DND-41 (cell line): ENCODE measurements at regions not wholly inside any gene's neighbourhood (a gene's known extent, or its start where the extent isn't known, plus 50 kb on each side); places are given as distances from the start of the nearest gene placed in this dataset.
"Not testable (repeated sequence)": the region's sequence is repeated elsewhere in the genome, so short reads cannot be mapped to it uniquely, and the experiment has no call there.

Experiments used
- ATAC-seq: fragments of 200-7000 bp; cut with Tn5 transposase; 3 replicates; pipeline ENCODE4 v1.9.1; 2021; ENCODE audit warnings: low read depth; ENCODE audit not compliant: insufficient read depth
- DNase-seq: peaks from one replicate; pipeline ENCODE4 v3.0.0-alpha.2; 2020
- H2AFZ ChIP-seq: 2 replicates; pipeline ENCODE4 v1.6.0; 2012; ENCODE audit warnings: low read depth, low read length
- H3K27ac ChIP-seq: 2 replicates; pipeline ENCODE4 v1.5.1; 2012; ENCODE audit warnings: low read length, inconsistent platforms
- H3K27me3 ChIP-seq: fragments of 200-600 bp; sonication (generic); 2 replicates; pipeline ENCODE4 v1.6.0; 2012; ENCODE audit warnings: low read length, mild to moderate bottlenecking, inconsistent platforms; ENCODE audit not compliant: insufficient read depth, poor library complexity
- H3K36me3 ChIP-seq: 2 replicates; pipeline ENCODE4 v1.5.1; 2012; ENCODE audit warnings: low read length, inconsistent platforms; ENCODE audit not compliant: insufficient read depth
- H3K4me1 ChIP-seq: 2 replicates; pipeline ENCODE4 v1.5.1; 2012; ENCODE audit warnings: mild to moderate bottlenecking, low read length; ENCODE audit not compliant: insufficient read depth
- H3K4me2 ChIP-seq: 2 replicates; pipeline ENCODE4 v1.6.0; 2012; ENCODE audit warnings: mild to moderate bottlenecking, moderate library complexity, low read length, inconsistent platforms; ENCODE audit not compliant: insufficient read depth
- H3K4me3 ChIP-seq, 2 experiments: fragments of 200-600 bp in 1 of 2; shearing (Covaris generic) in 1 of 2; 2 replicates each; pipeline ENCODE4 v1.5.1; 2012 to 2016; ENCODE audit warnings: inconsistent platforms in 2 of 2, low read length in 2 of 2, mild to moderate bottlenecking in 2 of 2, low read depth in 1 of 2, moderate library complexity in 1 of 2
- H3K79me2 ChIP-seq: 2 replicates; pipeline ENCODE4 v1.6.0; 2012; ENCODE audit warnings: low read length, inconsistent platforms; ENCODE audit not compliant: insufficient read depth
- H3K9ac ChIP-seq: 2 replicates; pipeline ENCODE4 v1.6.0; 2012; ENCODE audit warnings: low read depth, mild to moderate bottlenecking, inconsistent platforms, low read length, moderate library complexity
- H3K9me3 ChIP-seq: 2 replicates; pipeline ENCODE4 v1.5.1; 2012; ENCODE audit warnings: low read length, moderate library complexity, mild to moderate bottlenecking, inconsistent platforms; ENCODE audit not compliant: insufficient read depth, severe bottlenecking
- H4K20me1 ChIP-seq: 2 replicates; pipeline ENCODE4 v1.6.0; 2012; ENCODE audit warnings: low read length; ENCODE audit not compliant: insufficient read depth
- EZH2 ChIP-seq: IDR thresholded peaks from 3 replicates; pipeline ENCODE4 v1.6.1; 2012; ENCODE audit warnings: borderline replicate concordance, low read depth, mild to moderate bottlenecking, moderate library complexity, low read length, inconsistent platforms; ENCODE audit not compliant: severe bottlenecking
- TF ChIP-seq, protein P1 (sequence below): IDR thresholded peaks from 2 replicates; pipeline ENCODE4 v1.5.1; 2012; ENCODE audit warnings: borderline replicate concordance, low read length, moderate library complexity, mild to moderate bottlenecking; ENCODE audit not compliant: poor library complexity, severe bottlenecking; ENCODE audit errors: extremely low read depth

DNA sequence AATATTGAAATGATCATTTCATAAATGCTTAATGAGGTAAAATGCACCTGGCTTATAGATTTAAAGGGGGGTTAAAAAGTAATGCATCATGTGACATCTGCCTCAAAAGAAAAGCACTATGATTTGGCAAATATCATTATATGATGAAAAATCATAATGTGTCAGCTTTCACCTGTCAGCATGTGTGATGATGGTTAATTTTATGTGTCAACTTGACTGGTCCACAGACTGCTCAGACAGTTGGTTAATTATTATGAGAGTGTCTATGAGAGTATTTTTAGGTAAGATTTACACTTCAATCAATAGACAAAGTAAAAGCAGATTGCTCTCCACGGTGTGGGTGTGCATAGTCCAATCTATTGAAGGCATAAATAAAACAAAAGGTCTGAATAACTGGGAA is 1986.7 kb downstream of the PCDH7 start:
- Histone ChIP-seq H3K4me2 (no peak overlapping the region), H3K9ac (no peak overlapping the region), H3K36me3 (no peaks in the 10 kb centered on the region), H3K27ac (no peak overlapping the region), H3K9me3 (no peaks in the 10 kb centered on the region), H3K79me2 (no peaks in the 10 kb centered on the region), H3K4me1 (no peaks in the 10 kb centered on the region), H4K20me1 (no peaks in the 10 kb centered on the region), H3K4me3 (no peak overlapping the region), H2AFZ (no peak overlapping the region), H3K27me3 (no peaks in the 10 kb centered on the region)
- DNase-seq (no peak), ATAC-seq (no peak)
- TF ChIP-seq, protein P1, sequence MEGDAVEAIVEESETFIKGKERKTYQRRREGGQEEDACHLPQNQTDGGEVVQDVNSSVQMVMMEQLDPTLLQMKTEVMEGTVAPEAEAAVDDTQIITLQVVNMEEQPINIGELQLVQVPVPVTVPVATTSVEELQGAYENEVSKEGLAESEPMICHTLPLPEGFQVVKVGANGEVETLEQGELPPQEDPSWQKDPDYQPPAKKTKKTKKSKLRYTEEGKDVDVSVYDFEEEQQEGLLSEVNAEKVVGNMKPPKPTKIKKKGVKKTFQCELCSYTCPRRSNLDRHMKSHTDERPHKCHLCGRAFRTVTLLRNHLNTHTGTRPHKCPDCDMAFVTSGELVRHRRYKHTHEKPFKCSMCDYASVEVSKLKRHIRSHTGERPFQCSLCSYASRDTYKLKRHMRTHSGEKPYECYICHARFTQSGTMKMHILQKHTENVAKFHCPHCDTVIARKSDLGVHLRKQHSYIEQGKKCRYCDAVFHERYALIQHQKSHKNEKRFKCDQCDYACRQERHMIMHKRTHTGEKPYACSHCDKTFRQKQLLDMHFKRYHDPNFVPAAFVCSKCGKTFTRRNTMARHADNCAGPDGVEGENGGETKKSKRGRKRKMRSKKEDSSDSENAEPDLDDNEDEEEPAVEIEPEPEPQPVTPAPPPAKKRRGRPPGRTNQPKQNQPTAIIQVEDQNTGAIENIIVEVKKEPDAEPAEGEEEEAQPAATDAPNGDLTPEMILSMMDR: no peak
- no peak for TF ChIP-seq EZH2

DNA sequence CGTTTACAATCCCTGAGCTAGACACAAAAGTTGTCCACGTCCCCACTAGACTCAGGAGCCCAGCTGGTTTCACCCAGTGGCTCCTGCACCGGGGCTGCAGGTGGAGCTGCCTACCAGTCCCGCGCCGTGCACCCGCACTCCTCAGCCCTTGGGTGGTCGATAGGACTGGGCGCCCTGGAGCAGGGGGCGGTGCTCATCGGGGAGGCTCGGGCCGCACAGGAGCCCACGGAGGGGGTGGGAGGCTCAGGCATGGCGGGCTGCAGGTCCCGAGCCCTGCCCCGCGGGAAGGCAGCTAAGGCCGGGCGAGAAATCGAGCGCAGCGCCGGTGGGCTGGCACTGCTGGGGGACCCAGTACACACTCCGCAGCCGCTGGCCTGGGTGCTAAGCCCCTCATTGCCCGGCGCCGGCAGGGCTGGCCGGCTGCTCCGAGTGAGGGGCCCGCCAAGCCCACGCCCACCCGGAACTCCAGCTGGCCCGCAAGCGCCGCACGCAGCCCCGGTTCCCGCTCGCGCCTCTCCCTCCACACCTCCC is 1996.0 kb downstream of the PCDH7 start:
- not testable (repeated sequence) for H3K27me3 ChIP-seq, H3K9me3 ChIP-seq, H4K20me1 ChIP-seq, H3K27ac ChIP-seq, H3K4me2 ChIP-seq, H3K4me1 ChIP-seq, DNase-seq, H3K79me2 ChIP-seq, ATAC-seq, H2AFZ ChIP-seq, H3K9ac ChIP-seq, H3K36me3 ChIP-seq, H3K4me3 ChIP-seq

DNA sequence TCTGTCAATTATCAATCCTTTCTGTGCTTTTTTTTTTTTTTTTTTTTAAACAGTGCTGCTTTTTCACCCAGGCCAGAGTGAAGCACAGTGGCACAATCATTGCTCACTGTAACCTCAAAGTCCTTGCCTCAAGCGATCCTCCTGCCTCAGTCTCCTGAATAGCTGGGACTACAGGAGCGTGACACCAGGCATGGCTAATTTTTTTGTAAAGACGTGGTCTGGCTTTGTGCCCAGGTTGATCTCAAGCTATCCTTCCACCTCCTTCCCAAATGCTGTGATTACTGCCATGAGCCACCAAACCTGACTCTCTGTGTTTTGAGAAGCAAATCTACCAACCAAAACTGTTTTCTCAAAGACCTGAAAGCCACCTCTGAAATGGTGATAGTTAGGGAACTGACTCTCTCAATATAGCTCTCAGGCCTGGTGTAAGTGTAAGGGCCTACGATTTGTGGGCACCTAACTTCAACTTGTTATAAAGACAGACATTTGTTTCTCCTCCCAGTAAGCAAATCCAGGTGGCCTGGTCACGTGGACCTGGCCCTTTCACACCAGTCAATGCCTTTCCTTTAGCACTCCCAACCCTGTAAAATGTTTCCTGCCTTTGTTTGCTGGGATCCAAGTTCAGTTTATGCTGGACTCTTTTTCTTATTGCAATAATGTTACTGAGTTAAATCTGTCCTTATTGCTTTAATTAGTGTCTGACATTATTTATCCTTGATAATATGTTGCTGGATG is 2015.9 kb downstream of the PCDH7 start:
- Histone ChIP-seq H3K27me3 (no peaks in the 10 kb centered on the region), H3K9me3 (no peaks in the 10 kb centered on the region), H3K79me2 (no peaks in the 10 kb centered on the region), H3K36me3 (no peaks in the 10 kb centered on the region), H3K4me2 (no peak overlapping the region), H3K4me3 (no peak overlapping the region), H3K27ac (no peak overlapping the region), H4K20me1 (no peaks in the 10 kb centered on the region), H3K4me1 (no peaks in the 10 kb centered on the region), H2AFZ (no peak overlapping the region), H3K9ac (no peak overlapping the region)
- TF ChIP-seq, protein P1: no peak
- no peak for TF ChIP-seq EZH2
- DNase-seq (no peak), ATAC-seq (no peak)

DNA sequence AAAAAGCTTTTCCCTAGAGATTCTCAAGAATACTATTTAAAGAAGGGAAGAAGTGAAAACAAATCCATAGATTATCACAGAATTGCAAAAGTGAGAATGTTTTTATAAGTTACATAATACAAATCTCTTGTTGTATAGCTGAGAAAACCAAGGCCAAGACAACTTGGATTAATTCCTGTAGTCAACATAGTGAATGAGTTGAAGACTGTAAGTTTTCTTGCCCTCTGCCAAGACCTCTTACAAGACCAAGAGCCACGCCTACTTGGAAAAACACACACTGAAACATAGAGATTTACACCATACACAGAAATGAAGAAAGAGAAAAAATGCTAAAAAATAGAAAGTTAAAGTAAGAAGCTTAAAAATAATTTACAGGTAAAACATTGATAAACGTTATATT is 2024.0 kb downstream of the PCDH7 start:
- TF ChIP-seq, protein P1: no peak
- no peak for TF ChIP-seq EZH2
- Histone ChIP-seq H3K9ac (no peak overlapping the region), H3K36me3 (no peaks in the 10 kb centered on the region), H3K27me3 (no peaks in the 10 kb centered on the region), H3K27ac (no peak overlapping the region), H2AFZ (no peak overlapping the region), H3K9me3 (no peaks in the 10 kb centered on the region), H3K4me3 (no peak overlapping the region), H4K20me1 (no peaks in the 10 kb centered on the region), H3K79me2 (no peaks in the 10 kb centered on the region), H3K4me1 (no peaks in the 10 kb centered on the region), H3K4me2 (no peak overlapping the region)
- no peak for ATAC-seq
- no peak for DNase-seq
